ENCODE measurements at regions not wholly inside any gene's neighbourhood (a gene's known extent, or its start where the extent isn't known, plus 50 kb on each side); places are given as distances from the start of the nearest gene placed in this dataset.

GRCh38 chr18:24995056-24995455 lies 356.9 kb downstream of the ZNF521 start:
- Histone ChIP-seq H3K9me3 (ENCODE audit: control insufficient read depth, insufficient read depth, low read depth, low read length) (peaks cover 10% of the 10 kb centered on the region; the same call in 1 of the 2 replicates), H3K4me3 (ENCODE audit: low read depth in 2 of 2, low read length in 2 of 2) (no peak overlapping the region), H3K4me1 (ENCODE audit: control insufficient read depth, insufficient read depth, low read length) (no peaks in the 10 kb centered on the region), H3K27me3 (ENCODE audit: control insufficient read depth, insufficient read depth, low read length) (no peaks in the 10 kb centered on the region), H3K27ac (ENCODE audit: low read length) (no peak overlapping the region), H3K36me3 (ENCODE audit: control insufficient read depth, insufficient read depth, low read length) (no peaks in the 10 kb centered on the region)
- in situ Hi-C loops (cut with HindIII; ENCODE audit: low pct_unique_long_range_greater_than_20kb, low sequenced_read_pairs), result no loop called here
- CTCF ChIA-PET, result no interaction called here
- DNase-seq (ENCODE audit: low read depth, low spot score), result no peak
- BruUV-seq (replicated peaks), result no TSS peak
- intact Hi-C loops (cut with micrococcal nuclease; ENCODE audit: unreplicated experiment), result no loop called here
- TF ChIP-seq CTCF (IDR thresholded peaks at IDR 0.05), result no peak
- no peak for TF ChIP-seq TCF7L2 (IDR thresholded peaks at IDR 0.05; ENCODE audit: low read depth, low read length)
- no peak for TF ChIP-seq POLR2AphosphoS5 (IDR thresholded peaks at IDR 0.05; ENCODE audit: low read depth, low read length)
- TF ChIP-seq, protein P1, sequence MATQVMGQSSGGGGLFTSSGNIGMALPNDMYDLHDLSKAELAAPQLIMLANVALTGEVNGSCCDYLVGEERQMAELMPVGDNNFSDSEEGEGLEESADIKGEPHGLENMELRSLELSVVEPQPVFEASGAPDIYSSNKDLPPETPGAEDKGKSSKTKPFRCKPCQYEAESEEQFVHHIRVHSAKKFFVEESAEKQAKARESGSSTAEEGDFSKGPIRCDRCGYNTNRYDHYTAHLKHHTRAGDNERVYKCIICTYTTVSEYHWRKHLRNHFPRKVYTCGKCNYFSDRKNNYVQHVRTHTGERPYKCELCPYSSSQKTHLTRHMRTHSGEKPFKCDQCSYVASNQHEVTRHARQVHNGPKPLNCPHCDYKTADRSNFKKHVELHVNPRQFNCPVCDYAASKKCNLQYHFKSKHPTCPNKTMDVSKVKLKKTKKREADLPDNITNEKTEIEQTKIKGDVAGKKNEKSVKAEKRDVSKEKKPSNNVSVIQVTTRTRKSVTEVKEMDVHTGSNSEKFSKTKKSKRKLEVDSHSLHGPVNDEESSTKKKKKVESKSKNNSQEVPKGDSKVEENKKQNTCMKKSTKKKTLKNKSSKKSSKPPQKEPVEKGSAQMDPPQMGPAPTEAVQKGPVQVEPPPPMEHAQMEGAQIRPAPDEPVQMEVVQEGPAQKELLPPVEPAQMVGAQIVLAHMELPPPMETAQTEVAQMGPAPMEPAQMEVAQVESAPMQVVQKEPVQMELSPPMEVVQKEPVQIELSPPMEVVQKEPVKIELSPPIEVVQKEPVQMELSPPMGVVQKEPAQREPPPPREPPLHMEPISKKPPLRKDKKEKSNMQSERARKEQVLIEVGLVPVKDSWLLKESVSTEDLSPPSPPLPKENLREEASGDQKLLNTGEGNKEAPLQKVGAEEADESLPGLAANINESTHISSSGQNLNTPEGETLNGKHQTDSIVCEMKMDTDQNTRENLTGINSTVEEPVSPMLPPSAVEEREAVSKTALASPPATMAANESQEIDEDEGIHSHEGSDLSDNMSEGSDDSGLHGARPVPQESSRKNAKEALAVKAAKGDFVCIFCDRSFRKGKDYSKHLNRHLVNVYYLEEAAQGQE (IDR thresholded peaks at IDR 0.05; ENCODE audit: insufficient read depth in 1 of 2, low read depth in 2 of 2, low read length in 1 of 2), result no peak
- no peak for TF ChIP-seq SIN3A (IDR thresholded peaks at IDR 0.05; ENCODE audit: borderline replicate concordance, insufficient read depth, low read depth, low read length)
- no peak for ATAC-seq
- POLR2A ChIA-PET, result no interaction called here

GRCh38 chr18:24995755-24996154 lies 356.2 kb downstream of the ZNF521 start:
- in situ Hi-C loops (cut with HindIII; ENCODE audit: low pct_unique_long_range_greater_than_20kb, low sequenced_read_pairs), result no loop called here
- no peak overlapping the region for H3K27ac ChIP-seq (ENCODE audit: low read length)
- POLR2A ChIA-PET, result no interaction called here

More at GRCh38 chr18:24995755-24996154, 356.2 kb downstream of the ZNF521 start:
- H3K9me3 ChIP-seq (ENCODE audit: control insufficient read depth, insufficient read depth, low read depth, low read length), result peaks cover 10% of the 10 kb centered on the region; the same call in 1 of the 2 replicates
- ATAC-seq, result no peak
- H3K27me3 ChIP-seq (ENCODE audit: control insufficient read depth, insufficient read depth, low read length), result no peaks in the 10 kb centered on the region
- H3K4me1 ChIP-seq (ENCODE audit: control insufficient read depth, insufficient read depth, low read length), result no peaks in the 10 kb centered on the region
- intact Hi-C loops (cut with micrococcal nuclease; ENCODE audit: unreplicated experiment), result no loop called here
- CTCF ChIA-PET, result no interaction called here
- DNase-seq (ENCODE audit: low read depth, low spot score), result no peak
- no TSS peak for BruUV-seq (replicated peaks)
- H3K4me3 ChIP-seq (ENCODE audit: low read depth in 2 of 2, low read length in 2 of 2), result no peak overlapping the region
- H3K36me3 ChIP-seq (ENCODE audit: control insufficient read depth, insufficient read depth, low read length), result no peaks in the 10 kb centered on the region
- TF ChIP-seq CTCF (IDR thresholded peaks at IDR 0.05) (no peak), POLR2AphosphoS5 (IDR thresholded peaks at IDR 0.05; ENCODE audit: low read depth, low read length) (no peak), SIN3A (IDR thresholded peaks at IDR 0.05; ENCODE audit: borderline replicate concordance, insufficient read depth, low read depth, low read length) (no peak), TCF7L2 (IDR thresholded peaks at IDR 0.05; ENCODE audit: low read depth, low read length) (no peak)
- TF ChIP-seq, protein P1 (IDR thresholded peaks at IDR 0.05; ENCODE audit: insufficient read depth in 1 of 2, low read depth in 2 of 2, low read length in 1 of 2), result no peak
